ENCODE measurements at regions not wholly inside any gene's neighbourhood (a gene's known extent, or its start where the extent isn't known, plus 50 kb on each side); places are given as distances from the start of the nearest gene placed in this dataset.
"Not testable (repeated sequence)": the region's sequence is repeated elsewhere in the genome, so short reads cannot be mapped to it uniquely, and the experiment has no call there.

DNA sequence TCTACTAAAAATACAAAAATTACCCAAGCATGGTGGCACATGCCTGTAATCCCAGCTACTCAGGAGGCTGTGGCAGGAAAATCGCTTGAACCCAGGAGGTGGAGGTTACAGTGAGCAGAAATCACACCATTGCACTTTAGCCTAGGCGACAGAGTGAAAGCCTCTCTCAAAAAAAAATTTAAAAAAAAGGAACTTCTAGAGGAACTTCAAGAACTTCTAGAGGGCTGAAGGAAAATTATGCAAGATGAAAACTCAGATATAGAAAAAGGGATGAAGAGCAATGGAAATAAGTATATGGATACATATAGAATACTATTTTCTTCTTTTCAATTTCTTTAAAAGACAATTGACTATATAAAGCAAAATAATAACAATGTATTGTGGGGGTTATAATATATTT lies 51.2 kb upstream of the PRR5 start:
- DNase-seq, result no peak

DNA sequence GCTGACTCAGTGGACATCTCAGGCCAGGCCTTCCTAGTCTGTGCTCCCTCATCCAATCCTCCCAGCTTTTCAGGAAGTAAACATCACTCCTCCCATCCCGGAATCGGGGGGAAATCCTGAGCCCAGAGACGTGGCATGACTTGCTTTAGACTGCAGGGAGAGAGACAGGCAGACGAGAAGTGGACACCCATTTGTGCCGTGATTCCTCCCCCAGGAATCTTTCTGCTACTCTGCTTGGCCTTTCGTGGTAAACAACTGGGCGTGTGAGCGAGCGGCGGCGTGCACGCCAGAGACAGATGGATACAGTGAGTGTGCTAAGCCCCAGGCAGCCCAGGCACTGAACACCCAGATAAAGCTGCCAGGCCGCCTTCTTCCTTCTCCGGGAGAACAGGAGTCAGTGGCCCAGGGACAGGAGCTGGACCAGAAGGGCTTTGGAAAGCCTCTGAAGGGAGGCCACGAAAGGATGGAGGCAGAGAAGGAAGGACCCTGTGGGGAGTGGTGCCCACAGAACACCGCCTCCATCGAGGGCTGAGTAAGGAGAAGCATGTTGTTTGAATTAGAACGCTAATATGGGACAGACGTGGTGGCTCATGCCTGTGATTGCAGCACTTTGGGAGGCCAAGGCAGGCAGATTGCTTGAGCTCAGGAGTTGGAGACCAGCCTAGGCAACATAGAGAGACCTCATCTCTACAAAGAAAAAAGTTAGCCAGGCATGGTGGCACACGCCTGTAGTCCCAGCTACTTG lies 53.0 kb upstream of the PRR5 start:
- no peak for DNase-seq

DNA sequence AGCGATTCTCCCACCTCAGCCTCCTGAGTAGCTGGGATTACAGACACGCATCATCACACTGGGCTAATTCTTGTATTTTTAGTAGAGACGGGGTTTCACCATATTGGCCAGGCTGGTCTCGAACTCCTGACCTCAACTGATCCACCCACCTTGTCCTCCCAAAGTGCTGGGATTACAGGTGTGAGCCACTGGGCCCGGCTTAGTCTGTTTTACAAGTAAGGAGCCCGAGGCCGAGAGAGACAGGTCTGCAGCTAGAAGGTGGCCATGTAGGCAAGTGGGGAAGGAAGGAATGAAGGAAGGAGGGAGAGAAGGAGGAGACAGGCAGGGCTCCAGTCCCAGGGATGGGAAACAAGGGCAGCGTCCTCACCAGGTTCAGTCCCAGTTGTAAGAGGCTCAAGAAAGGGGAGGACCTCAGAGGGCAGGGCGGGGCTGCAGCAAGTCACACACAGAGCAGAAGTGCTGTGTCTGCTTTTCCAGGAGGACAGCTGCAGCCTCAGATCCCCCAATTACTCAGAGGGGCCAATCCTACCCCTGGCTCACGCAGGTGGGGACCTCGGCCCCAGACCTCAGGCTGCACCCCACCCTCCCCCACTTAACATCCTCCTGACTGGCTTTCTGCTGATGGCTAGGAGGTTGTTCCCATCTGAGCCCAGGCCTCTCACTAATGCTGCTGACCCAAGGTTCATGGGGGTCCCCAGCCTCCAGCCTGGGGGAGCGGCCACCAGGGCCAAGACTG lies 53.8 kb upstream of the PRR5 start:
- DNase-seq, result no peak

- DNase-seq, result no peak
Measured at GRCh38 chr22:44647141-44647540, 54.9 kb upstream of the PRR5 start.

GRCh38 chr22:44646668-44647067 lies 55.3 kb upstream of the PRR5 start:
- no peak for DNase-seq

- no peak for DNase-seq
Measured at GRCh38 chr22:44646141-44646540, 55.9 kb upstream of the PRR5 start.

- no peak for DNase-seq
Measured at GRCh38 chr22:44645531-44645930, 56.5 kb upstream of the PRR5 start.

- no peak for DNase-seq
Measured at GRCh38 chr22:44645083-44645482, 56.9 kb upstream of the PRR5 start.

GRCh38 chr22:44643526-44644101 lies 58.4 kb upstream of the PRR5 start:
- DNase-seq, result not testable (repeated sequence)

DNA sequence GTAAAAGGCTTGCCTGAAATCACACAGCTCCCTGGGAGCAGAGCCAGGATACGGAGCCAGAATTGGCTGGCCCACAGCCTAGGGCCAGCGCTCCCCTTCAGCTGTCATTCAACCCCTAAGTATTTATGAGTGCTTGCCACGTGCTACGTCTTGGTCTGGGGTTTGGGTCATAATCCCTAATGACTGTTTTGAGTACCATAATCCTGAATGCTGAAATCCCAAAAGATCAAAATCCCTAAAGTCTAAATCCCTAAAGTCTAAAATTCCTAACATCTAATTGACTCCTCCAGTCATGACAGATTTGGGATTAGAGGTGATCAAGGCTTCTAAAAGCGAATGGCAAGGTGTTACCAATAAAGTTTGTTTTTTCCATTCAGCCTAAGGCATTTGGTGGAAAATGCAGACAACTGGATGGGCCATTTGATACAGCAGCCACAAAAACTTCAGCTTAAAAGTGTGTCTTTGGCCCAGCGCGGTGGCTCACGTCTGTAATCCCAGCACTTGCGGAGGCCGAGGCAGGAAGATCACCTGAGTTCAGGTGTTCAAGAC lies 59.8 kb upstream of the PRR5 start:
- DNase-seq, result no peak

GRCh38 chr22:44640618-44641155 lies 61.3 kb upstream of the PRR5 start:
- DNase-seq, result no peak

DNA sequence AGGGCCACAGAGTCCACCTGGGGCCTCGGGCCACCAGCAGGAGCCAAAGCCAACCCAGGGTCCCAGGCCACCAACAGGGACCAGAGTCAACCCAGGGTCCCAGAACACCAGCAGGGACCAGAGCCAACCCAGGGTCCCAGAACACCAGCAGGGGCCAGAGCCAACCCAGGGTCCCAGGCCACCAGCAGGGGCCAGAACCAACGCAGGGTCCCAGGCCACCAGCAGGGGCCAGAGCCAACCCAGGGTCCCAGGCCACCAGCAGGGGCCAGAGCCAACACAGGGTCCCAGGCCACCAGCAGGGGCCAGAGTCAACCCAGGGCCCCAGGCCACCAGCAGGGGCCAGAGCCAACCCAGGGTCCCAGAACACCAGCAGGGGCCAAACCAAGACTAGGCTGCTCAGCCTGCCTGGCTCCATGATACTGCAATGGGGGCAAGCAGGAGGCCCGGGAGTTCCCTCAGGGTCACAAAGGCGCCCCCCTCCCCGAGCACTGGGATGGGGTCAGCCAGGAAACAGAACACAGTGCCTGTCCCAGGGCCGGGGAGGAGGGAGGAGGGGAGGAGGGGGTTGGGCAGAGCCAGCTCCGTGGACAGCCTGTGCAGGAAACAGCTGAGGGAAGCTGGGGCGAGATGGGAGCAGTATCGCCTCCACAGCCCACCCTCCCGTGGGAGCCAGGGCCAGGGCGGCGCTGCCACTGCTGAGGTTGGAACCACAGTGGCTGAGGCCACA lies 62.0 kb upstream of the PRR5 start:
- DNase-seq, result no peak

GRCh38 chr22:44638971-44639760 lies 62.8 kb upstream of the PRR5 start:
- no peak for DNase-seq

GRCh38 chr22:44636502-44637206 lies 65.3 kb upstream of the PRR5 start:
- DNase-seq, result not testable (repeated sequence)

DNA sequence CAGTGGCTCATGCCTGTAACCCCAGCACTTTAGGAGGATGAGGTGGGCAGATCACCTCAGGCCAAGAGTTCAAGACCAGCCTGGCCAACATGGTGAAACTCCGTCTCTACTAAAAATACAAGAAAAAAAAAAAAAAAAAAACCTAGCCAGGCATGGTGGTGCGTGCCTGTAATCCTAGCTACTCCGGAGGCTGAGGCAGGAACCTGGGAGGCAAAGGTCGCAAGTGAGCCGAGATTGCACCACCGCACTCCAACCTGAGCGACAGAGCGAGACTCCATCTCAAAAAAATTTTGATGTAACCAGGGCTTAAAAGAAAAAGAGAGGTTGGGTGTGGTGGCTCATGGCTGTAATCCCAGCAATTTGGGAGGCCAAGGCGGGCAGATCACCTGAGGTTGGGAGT lies 66.4 kb upstream of the PRR5 start:
- DNase-seq, result not testable (repeated sequence)

DNA sequence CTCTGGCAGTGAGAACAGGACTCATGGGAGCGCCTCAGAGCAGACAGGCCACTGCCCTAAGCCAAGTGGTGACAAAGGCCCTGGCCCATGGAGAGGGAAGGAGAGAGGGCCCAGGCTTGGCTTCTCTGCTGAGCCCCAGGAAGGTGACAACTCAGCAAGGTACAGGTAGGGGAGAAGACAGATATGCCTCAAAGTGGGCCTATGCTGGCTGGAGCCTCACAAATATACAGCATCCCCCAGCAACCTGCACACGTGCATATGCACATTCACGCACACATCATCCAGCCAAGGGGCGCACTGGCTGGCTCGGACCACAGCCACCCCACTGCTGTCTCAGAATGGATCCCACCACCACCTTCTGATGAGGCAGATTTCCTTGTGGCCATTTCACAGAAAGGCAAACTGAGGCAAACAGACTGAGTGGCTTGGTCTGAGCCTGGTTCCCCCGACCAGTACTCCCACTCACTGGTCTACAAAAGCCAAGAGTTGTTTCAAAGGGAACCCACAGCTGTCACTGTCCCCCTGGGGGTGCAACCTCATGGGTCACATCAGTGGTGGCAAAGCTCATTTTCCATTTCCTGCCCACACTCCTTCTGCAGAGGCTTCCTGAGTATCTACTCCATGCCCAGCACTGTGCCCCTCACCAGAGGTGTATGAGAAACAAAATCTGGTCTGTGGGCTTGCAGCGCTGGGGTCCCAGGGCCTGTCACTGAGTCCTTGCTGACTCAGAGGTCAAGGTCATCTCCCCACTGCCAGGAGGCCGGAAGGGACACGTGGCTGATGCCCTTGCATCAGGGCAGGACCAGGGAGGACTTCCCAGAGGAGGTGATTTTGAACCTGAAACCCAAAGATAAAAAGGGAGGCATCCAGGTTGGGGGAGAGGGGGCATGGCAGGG lies 67.3 kb upstream of the PRR5 start:
- no peak for DNase-seq

- no peak for DNase-seq
Measured at GRCh38 chr22:44633647-44634046, 68.4 kb upstream of the PRR5 start.

GRCh38 chr22:44632541-44633396 lies 69.2 kb upstream of the PRR5 start:
- DNase-seq, result no peak

- DNase-seq, result no peak
Measured at GRCh38 chr22:44630826-44631225, 71.2 kb upstream of the PRR5 start.

Data from bone marrow (tissue), 2 donors.